ENCODE measurements at regions not wholly inside any gene's neighbourhood (a gene's known extent, or its start where the extent isn't known, plus 50 kb on each side); places are given as distances from the start of the nearest gene placed in this dataset.

- Histone ChIP-seq H3K4me2 (ENCODE audit: control insufficient read depth, extremely low read depth, insufficient read depth, low read depth, low read length) (no peak overlapping the region), H3K4me3 (ENCODE audit: control insufficient read depth in 2 of 3, extremely low read depth in 1 of 3, insufficient read depth in 2 of 3, low read depth in 1 of 3, low read length in 3 of 3) (no peak overlapping the region), H3K27me3 (ENCODE audit: control insufficient read depth, extremely low read depth, insufficient read depth, low read length) (no peaks in the 10 kb centered on the region), H4K20me1 (ENCODE audit: control insufficient read depth, extremely low read depth, insufficient read depth, low read length) (no peaks in the 10 kb centered on the region), H3K4me1 (ENCODE audit: control insufficient read depth, extremely low read depth, insufficient read depth, low read length) (no peaks in the 10 kb centered on the region), H3K9me3 (ENCODE audit: control insufficient read depth, low read depth, low read length) (no peaks in the 10 kb centered on the region), H2AFZ (ENCODE audit: control insufficient read depth, low read length) (no peak overlapping the region), H3K27ac (ENCODE audit: control insufficient read depth, insufficient read depth, low read length) (no peak overlapping the region), H3K9ac (ENCODE audit: control insufficient read depth, extremely low read depth, insufficient read depth, low read length) (no peak overlapping the region), H3K9me1 (ENCODE audit: control insufficient read depth, extremely low read depth, insufficient read depth, low read length) (no peaks in the 10 kb centered on the region), H3K36me3 (ENCODE audit: control insufficient read depth in 2 of 2, extremely low read depth in 1 of 2, insufficient read depth in 2 of 2, low read length in 2 of 2) (no peaks in the 10 kb centered on the region), H3K79me2 (ENCODE audit: control insufficient read depth, insufficient read depth, low read length) (no peaks in the 10 kb centered on the region)
- dilution Hi-C loops (cut with MboI; ENCODE audit: extremely low pct_ligation_motif_present, low sequenced_read_pairs) = no loop called here
- FAIRE-seq (no peak), DNase-seq (ENCODE audit: low read depth, low spot score) (no peak)
- TF ChIP-seq CTCF (optimal IDR thresholded peaks at IDR 0.05 in 1 of 3, IDR thresholded peaks at IDR 0.05 in 1 of 3, conservative IDR thresholded peaks at IDR 0.05 in 1 of 3; ENCODE audit: extremely low read depth in 1 of 3, insufficient read depth in 2 of 3, low read length in 3 of 3) (no peak), EZH2 (IDR thresholded peaks at IDR 0.05; ENCODE audit: low read length) (no peak)
Observed at GRCh38 chr18:64710105-64710861, 561.4 kb upstream of the LINC00305 start.

- H3K36me3 ChIP-seq (ENCODE audit: control insufficient read depth in 2 of 2, extremely low read depth in 1 of 2, insufficient read depth in 2 of 2, low read length in 2 of 2) = no peaks in the 10 kb centered on the region
- no peaks in the 10 kb centered on the region for H3K27me3 ChIP-seq (ENCODE audit: control insufficient read depth, extremely low read depth, insufficient read depth, low read length)
- no peak overlapping the region for H3K9ac ChIP-seq (ENCODE audit: control insufficient read depth, extremely low read depth, insufficient read depth, low read length)
- no peak overlapping the region for H3K4me2 ChIP-seq (ENCODE audit: control insufficient read depth, extremely low read depth, insufficient read depth, low read depth, low read length)
- DNase-seq (ENCODE audit: low read depth, low spot score) (no peak), FAIRE-seq (no peak)
- no peaks in the 10 kb centered on the region for H4K20me1 ChIP-seq (ENCODE audit: control insufficient read depth, extremely low read depth, insufficient read depth, low read length)
- H3K9me1 ChIP-seq (ENCODE audit: control insufficient read depth, extremely low read depth, insufficient read depth, low read length) = no peaks in the 10 kb centered on the region
- H3K27ac ChIP-seq (ENCODE audit: control insufficient read depth, insufficient read depth, low read length) = no peak overlapping the region
- TF ChIP-seq EZH2 (IDR thresholded peaks at IDR 0.05; ENCODE audit: low read length) (no peak), CTCF (optimal IDR thresholded peaks at IDR 0.05 in 1 of 3, IDR thresholded peaks at IDR 0.05 in 1 of 3, conservative IDR thresholded peaks at IDR 0.05 in 1 of 3; ENCODE audit: extremely low read depth in 1 of 3, insufficient read depth in 2 of 3, low read length in 3 of 3) (no peak)
- H3K79me2 ChIP-seq (ENCODE audit: control insufficient read depth, insufficient read depth, low read length) = no peaks in the 10 kb centered on the region
- H3K4me1 ChIP-seq (ENCODE audit: control insufficient read depth, extremely low read depth, insufficient read depth, low read length) = no peaks in the 10 kb centered on the region
- no peak overlapping the region for H3K4me3 ChIP-seq (ENCODE audit: control insufficient read depth in 2 of 3, extremely low read depth in 1 of 3, insufficient read depth in 2 of 3, low read depth in 1 of 3, low read length in 3 of 3)
- dilution Hi-C loops (cut with MboI; ENCODE audit: extremely low pct_ligation_motif_present, low sequenced_read_pairs) = no loop called here
- H3K9me3 ChIP-seq (ENCODE audit: control insufficient read depth, low read depth, low read length) = no peaks in the 10 kb centered on the region
- no peak overlapping the region for H2AFZ ChIP-seq (ENCODE audit: control insufficient read depth, low read length)
Observed at GRCh38 chr18:64707052-64707451, 558.2 kb upstream of the LINC00305 start.

All from keratinocyte (primary cell).